Muscle layer of duodenum (tissue), 2 donors: ENCODE measurements at regions not wholly inside any gene's neighbourhood (a gene's known extent, or its start where the extent isn't known, plus 50 kb on each side); places are given as distances from the start of the nearest gene placed in this dataset.

Source experiments
- H3K27ac ChIP-seq: one replicate; pipeline ENCODE4 v1.7.0; 2013; ENCODE audit warnings: mild to moderate bottlenecking, low read length
- H3K27me3 ChIP-seq: one replicate; pipeline ENCODE4 v1.7.0; 2013; ENCODE audit warnings: low read depth, mild to moderate bottlenecking, control low read depth, low read length
- H3K36me3 ChIP-seq, 2 donors: one replicate each; pipeline ENCODE4 v1.7.0; 2013; ENCODE audit warnings: low read length in 2 of 2, control low read depth in 1 of 2, mild to moderate bottlenecking in 1 of 2; ENCODE audit not compliant: insufficient read depth in 2 of 2, control insufficient read depth in 1 of 2
- H3K4me1 ChIP-seq, 2 donors: one replicate each; pipeline ENCODE4 v1.7.0; 2013; ENCODE audit warnings: low read length in 2 of 2, mild to moderate bottlenecking in 2 of 2, control low read depth in 1 of 2, moderate library complexity in 1 of 2; ENCODE audit not compliant: insufficient read depth in 2 of 2, control insufficient read depth in 1 of 2
- H3K4me3 ChIP-seq, 2 donors: one replicate each; pipeline ENCODE4 v1.7.0; 2013; ENCODE audit warnings: low read length in 2 of 2, low read depth in 1 of 2, mild to moderate bottlenecking in 1 of 2
- H3K9me3 ChIP-seq, 2 donors: one replicate each; pipeline ENCODE4 v1.7.0; 2013; ENCODE audit warnings: low read length in 2 of 2, control low read depth in 1 of 2, mild to moderate bottlenecking in 1 of 2; ENCODE audit not compliant: control insufficient read depth in 1 of 2
- donor health status: healthy.

DNA sequence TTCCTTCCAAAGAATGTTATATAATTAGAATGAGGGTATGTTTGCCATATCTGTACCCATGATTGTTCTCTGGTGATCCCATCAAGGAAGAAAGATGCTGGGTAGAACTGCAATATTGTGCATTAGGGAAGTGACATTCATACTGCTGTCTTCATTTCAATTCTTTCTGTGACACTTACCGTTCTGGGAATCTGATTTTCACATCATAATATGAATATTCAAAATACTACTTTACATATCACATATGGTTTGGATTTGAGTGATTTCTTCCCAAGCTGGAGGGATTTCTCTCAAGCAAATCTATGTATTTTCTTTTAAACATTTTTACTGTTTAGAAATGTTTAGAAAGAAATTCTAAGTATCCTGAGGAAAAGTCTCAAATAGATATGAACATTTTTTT, 168.4 kb upstream of the DDX18 start:
- Histone ChIP-seq H3K9me3 (no peaks in the 10 kb centered on the region), H3K27me3 (no peaks in the 10 kb centered on the region), H3K4me3 (no peak overlapping the region), H3K27ac (no peak overlapping the region), H3K36me3 (no peaks in the 10 kb centered on the region), H3K4me1 (no peaks in the 10 kb centered on the region)

DNA sequence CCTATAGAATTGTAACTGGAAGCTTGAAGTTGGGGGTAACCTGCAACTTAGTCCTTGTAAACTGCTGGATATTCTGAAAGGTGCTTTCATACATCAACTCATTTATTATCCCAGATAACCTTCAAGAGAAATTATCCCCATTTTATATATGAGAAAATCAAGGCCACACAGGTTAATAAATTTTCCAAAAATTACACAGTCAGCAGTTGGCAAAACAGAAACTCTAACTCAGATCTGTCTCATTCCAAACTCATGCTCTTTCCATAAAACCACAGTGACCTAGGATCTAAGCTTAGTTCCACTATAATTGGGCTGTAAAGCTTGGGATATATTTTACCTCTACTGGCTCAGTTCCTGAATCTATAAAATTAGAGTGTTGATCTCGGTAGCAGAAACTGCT, 167.6 kb upstream of the DDX18 start:
- H3K4me3 ChIP-seq, result no peak overlapping the region

DNA sequence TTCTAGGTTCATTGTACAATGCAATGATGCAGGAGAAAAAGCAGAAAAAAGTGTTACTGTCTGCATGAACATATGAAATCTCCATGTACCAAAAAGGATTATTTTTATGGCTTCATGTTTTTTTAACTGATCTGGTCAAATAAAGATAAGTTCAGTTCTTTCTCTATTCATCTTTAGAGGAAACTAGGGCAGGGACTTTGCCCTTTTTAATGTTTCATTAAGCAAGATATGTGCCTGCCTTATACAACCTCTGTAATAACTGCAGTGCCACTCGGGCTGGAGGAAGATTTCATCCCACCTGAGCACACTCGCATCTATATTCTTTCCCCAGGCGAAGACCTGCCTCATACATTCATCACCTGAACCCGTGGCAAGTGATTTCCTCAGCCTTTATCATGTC, 157.9 kb upstream of the DDX18 start:
- H3K4me1 ChIP-seq, result no peaks in the 10 kb centered on the region
- H3K27me3 ChIP-seq, result no peaks in the 10 kb centered on the region
- no peaks in the 10 kb centered on the region for H3K9me3 ChIP-seq
- H3K4me3 ChIP-seq, result no peak overlapping the region
- H3K36me3 ChIP-seq, result no peaks in the 10 kb centered on the region
- H3K27ac ChIP-seq, result no peak overlapping the region

More for the DNA sequence above, 167.6 kb upstream of the DDX18 start:
- no peaks in the 10 kb centered on the region for H3K36me3 ChIP-seq
- no peak overlapping the region for H3K27ac ChIP-seq
- H3K4me1 ChIP-seq, result no peaks in the 10 kb centered on the region
- no peaks in the 10 kb centered on the region for H3K9me3 ChIP-seq
- no peaks in the 10 kb centered on the region for H3K27me3 ChIP-seq

DNA sequence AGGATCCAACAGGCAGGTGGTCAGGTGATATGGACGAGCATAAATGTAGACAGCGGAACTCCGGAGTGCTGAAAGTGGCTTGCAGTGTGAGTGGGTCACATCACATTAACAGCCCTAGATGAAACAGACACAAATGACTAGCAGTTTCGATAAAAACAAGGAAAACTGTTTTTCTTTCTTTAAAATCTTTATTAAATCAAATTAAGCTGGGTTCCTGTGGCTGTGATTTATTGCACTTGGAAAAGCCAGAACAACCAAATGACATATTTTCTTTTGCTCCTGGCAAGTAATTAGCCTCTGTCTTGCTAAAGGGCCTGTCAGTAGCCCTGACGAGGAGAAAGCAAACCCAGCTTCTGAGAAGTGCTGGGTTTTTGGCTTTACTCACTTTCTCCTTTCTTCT, 152.9 kb upstream of the DDX18 start:
- no peaks in the 10 kb centered on the region for H3K4me1 ChIP-seq
- no peaks in the 10 kb centered on the region for H3K27me3 ChIP-seq
- no peak overlapping the region for H3K4me3 ChIP-seq
- H3K27ac ChIP-seq, result no peak overlapping the region
- H3K36me3 ChIP-seq, result no peaks in the 10 kb centered on the region
- no peaks in the 10 kb centered on the region for H3K9me3 ChIP-seq

DNA sequence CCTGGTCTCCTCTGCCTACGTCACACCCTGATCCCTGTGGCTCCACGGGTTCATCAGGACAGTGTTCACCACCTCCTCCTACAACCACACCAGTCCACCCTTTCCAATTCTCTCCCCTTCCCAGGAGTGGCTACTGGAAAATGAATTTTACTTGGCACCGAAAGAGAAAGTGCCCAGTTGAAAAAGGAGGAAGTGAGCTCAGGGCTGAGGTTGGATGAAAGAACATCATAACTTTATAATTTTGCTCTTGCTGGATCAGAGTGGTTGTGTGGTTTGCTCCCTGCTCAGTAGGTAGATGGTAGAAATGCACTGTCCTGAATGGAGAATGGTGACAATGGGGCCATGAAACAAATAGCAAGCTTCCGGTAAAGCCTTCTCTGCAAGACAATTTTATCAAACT, 140.3 kb upstream of the DDX18 start:
- H3K27ac ChIP-seq, result no peak overlapping the region
- H3K4me3 ChIP-seq, result no peak overlapping the region
- H3K27me3 ChIP-seq, result no peaks in the 10 kb centered on the region
- no peaks in the 10 kb centered on the region for H3K36me3 ChIP-seq
- no peaks in the 10 kb centered on the region for H3K9me3 ChIP-seq
- H3K4me1 ChIP-seq, result no peaks in the 10 kb centered on the region

DNA sequence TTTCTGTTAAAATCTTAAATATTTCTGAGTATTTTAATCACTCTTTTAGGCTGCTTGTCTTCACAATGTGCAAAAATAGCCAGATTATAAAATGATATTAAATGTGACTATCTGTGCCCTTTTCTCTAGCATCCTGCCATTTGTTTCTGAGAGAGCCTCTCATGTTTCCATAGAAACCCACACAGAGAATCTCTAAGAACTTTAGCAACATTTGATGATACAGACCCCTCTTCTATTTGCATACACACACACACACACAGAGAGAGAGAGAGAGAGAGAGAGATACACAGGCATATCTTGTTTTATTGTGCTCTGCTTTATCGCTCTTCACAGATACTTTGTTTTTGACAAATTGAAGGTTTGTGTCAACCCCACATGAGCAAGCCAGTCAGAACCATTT, 134.5 kb upstream of the DDX18 start:
- H3K4me1 ChIP-seq, result no peaks in the 10 kb centered on the region
- no peaks in the 10 kb centered on the region for H3K27me3 ChIP-seq
- no peak overlapping the region for H3K27ac ChIP-seq
- no peaks in the 10 kb centered on the region for H3K9me3 ChIP-seq
- H3K4me3 ChIP-seq, result no peak overlapping the region
- H3K36me3 ChIP-seq, result no peaks in the 10 kb centered on the region

DNA sequence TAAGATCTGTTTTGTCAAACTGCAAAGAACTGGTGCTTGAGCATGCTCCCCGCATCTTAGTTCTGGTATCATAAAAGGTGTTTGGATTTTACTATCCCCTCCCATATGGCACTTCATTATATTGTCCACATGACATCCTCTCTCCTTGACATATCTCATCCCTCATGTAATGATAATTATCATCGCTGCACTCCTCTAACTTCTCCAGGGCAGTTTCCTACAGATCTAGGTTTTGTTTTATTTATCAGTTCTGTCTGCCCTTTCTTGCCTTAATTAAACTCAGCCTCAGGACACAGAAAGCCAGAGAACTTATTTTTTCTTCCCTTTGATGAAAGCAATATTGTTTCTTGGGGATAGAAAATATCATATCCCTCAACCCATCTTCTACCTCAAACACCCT, 129.6 kb upstream of the DDX18 start:
- Histone ChIP-seq H3K9me3 (no peaks in the 10 kb centered on the region), H3K4me3 (no peak overlapping the region), H3K27ac (no peak overlapping the region), H3K27me3 (no peaks in the 10 kb centered on the region), H3K36me3 (no peaks in the 10 kb centered on the region), H3K4me1 (no peaks in the 10 kb centered on the region)

DNA sequence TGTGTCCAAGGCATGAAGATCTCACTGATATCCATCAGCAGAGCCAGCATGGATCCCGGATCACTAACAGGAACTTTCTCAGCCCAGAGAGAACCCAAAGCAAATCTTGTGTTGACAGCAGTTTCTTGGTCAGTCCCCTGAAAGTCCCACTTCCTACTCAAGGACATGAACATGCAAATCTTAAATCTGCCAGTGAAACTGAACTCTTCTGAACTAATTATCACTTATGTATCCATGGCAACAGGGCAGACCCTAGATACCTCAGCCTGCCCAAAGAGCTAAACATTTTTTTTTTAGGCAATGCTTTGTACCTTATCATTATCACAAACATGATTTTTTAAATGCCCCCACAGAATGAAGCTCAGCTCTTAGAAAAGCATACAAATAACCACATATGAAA, 127.8 kb upstream of the DDX18 start:
- H3K36me3 ChIP-seq, result no peaks in the 10 kb centered on the region
- no peaks in the 10 kb centered on the region for H3K4me1 ChIP-seq
- no peak overlapping the region for H3K4me3 ChIP-seq
- no peak overlapping the region for H3K27ac ChIP-seq
- no peaks in the 10 kb centered on the region for H3K27me3 ChIP-seq
- H3K9me3 ChIP-seq, result no peaks in the 10 kb centered on the region

DNA sequence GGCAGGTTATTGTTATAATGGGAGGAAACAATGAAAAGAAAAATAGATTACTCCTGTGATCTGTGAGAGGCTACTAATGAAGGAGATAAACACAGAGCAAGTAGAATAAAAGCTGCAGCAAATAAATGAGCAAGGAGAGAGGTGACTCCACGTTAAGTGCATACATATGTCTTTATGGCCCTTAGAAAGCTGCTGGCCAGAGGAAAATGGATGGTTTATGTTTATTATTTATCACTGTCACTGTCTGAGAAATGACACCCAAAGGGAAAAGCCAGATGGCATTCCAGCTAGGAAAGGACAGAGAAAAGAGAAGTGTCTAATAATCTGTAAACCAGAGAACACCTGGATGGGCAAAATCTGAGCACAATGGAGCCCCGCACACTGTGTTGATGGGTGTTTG, 122.9 kb upstream of the DDX18 start:
- H3K27me3 ChIP-seq, result no peaks in the 10 kb centered on the region
- H3K4me3 ChIP-seq, result no peak overlapping the region
- no peaks in the 10 kb centered on the region for H3K4me1 ChIP-seq
- H3K36me3 ChIP-seq, result no peaks in the 10 kb centered on the region
- H3K27ac ChIP-seq, result no peak overlapping the region
- no peaks in the 10 kb centered on the region for H3K9me3 ChIP-seq

DNA sequence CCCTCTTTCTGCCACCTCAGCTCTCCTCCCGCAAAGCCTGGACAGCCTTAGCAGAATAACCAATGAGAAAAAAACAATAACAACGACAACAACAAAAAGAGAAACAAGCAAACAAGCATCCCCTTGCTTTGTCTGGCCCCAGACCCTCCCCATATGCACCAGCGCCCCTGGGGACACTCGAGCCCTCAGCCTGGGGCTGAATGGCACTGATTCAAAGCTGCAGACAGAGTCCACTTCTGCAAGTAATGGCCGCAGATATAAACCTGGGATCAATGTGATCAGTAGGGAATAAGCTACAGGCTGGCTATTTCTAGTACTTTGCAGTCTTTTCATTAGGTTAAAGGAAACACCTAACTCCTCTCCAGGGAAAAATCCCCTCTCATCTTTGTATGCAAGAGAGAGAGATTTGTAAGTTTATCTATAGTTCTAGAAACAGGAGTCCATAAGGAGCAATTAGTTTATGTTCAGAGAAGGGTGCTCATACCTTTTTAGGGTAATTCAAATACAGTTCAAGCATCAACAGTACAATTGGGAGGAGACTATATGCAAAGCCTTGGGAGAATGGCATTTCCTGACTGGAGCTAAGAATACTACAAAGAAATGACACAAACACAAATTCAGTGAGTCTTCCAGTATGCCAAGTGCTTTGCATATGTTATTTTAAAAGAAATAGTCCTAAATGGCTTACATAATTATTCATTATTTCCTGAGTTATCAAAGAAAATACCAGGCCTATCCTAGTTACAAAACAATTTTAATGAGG, 122.3 kb upstream of the DDX18 start:
- Histone ChIP-seq H3K9me3 (no peaks in the 10 kb centered on the region), H3K36me3 (no peaks in the 10 kb centered on the region), H3K4me3 (no peak overlapping the region), H3K4me1 (no peaks in the 10 kb centered on the region), H3K27ac (no peak overlapping the region), H3K27me3 (no peaks in the 10 kb centered on the region)

DNA sequence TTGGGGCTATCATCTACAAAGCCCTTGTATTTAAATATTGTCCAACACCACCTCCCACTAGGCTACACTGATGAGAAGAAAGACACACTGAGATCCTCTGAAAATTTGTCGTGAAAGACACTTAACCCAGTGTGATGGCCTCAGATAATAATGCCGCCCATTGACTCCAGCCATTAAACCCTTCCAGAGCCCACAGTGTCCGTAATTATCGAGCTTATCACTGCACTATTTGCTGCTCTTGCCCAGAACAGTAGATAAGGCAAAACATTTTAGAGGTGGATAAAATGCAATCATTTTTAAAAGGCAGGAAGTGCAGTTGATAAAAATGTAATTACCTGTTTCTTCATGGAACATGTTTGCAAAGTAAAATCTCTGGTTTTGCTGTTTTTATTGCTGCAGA, 121.3 kb upstream of the DDX18 start:
- Histone ChIP-seq H3K9me3 (no peaks in the 10 kb centered on the region), H3K36me3 (no peaks in the 10 kb centered on the region), H3K4me1 (no peaks in the 10 kb centered on the region), H3K27me3 (no peaks in the 10 kb centered on the region), H3K27ac (no peak overlapping the region), H3K4me3 (no peak overlapping the region)

DNA sequence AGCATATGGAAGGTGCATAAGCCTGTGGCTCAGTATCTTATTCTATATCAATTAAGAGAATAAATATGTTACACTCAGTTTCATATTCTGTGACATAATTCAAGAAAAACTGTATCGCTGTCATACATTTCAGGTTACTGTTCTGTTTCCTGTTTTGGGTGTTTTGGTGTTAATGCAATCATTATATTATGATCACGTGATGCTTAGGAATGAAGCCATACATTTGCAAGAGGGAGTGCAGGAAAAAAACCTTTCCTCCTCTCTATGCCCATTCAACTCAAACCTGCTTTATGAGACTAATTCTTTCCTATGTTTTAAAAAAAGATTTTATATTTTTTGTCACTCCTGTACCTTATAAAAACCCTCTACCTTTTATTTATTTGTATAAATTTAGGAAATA, 120.8 kb upstream of the DDX18 start:
- Histone ChIP-seq H3K4me3 (no peak overlapping the region), H3K27me3 (no peaks in the 10 kb centered on the region), H3K27ac (no peak overlapping the region)

More for the DNA sequence above, 120.8 kb upstream of the DDX18 start:
- Histone ChIP-seq H3K36me3 (no peaks in the 10 kb centered on the region), H3K9me3 (no peaks in the 10 kb centered on the region), H3K4me1 (no peaks in the 10 kb centered on the region)
